H9 (cell line): ENCODE measurements at regions not wholly inside any gene's neighbourhood (a gene's known extent, or its start where the extent isn't known, plus 50 kb on each side); places are given as distances from the start of the nearest gene placed in this dataset.
"Not testable (repeated sequence)": the region's sequence is repeated elsewhere in the genome, so short reads cannot be mapped to it uniquely, and the experiment has no call there.

Experiments used
- DNase-seq: peaks from one replicate; pipeline ENCODE4 v3.0.0-alpha.2; 2017
- H2AFZ ChIP-seq: one replicate; pipeline ENCODE4 v1.6.1; 2013; ENCODE audit warnings: mild to moderate bottlenecking, low read length, control low read depth, moderate library complexity
- H2AK5ac ChIP-seq: 2 replicates; pipeline ENCODE4 v1.6.1; 2013; ENCODE audit warnings: low read length, control low read depth, mixed read lengths; ENCODE audit not compliant: insufficient read length
- H2BK120ac ChIP-seq: one replicate; pipeline ENCODE4 v1.6.1; 2013; ENCODE audit warnings: low read depth, mild to moderate bottlenecking, low read length, control low read depth, inconsistent platforms; ENCODE audit not compliant: poor library complexity, severe bottlenecking
- H2BK12ac ChIP-seq: 2 replicates; pipeline ENCODE4 v1.6.1; 2013; ENCODE audit warnings: low read length, control low read depth, mixed read lengths, low read depth; ENCODE audit not compliant: insufficient read length
- H2BK15ac ChIP-seq: 2 replicates; pipeline ENCODE4 v1.6.1; 2013; ENCODE audit warnings: low read depth, low read length, control low read depth
- H2BK20ac ChIP-seq: one replicate; pipeline ENCODE4 v1.6.1; 2013; ENCODE audit warnings: low read depth, mild to moderate bottlenecking, low read length, control low read depth, inconsistent platforms; ENCODE audit not compliant: poor library complexity, severe bottlenecking
- H2BK5ac ChIP-seq: 2 replicates; pipeline ENCODE4 v1.6.1; 2013; ENCODE audit warnings: low read length, control low read depth, mixed read lengths; ENCODE audit not compliant: insufficient read length
- H3K14ac ChIP-seq: 2 replicates; pipeline ENCODE4 v1.6.1; 2013; ENCODE audit warnings: low read length, control low read depth; ENCODE audit not compliant: insufficient read depth
- H3K18ac ChIP-seq: 2 replicates; pipeline ENCODE4 v1.6.1; 2013; ENCODE audit warnings: low read depth, mild to moderate bottlenecking, mixed read lengths, low read length, control low read depth; ENCODE audit not compliant: insufficient read length
- H3K23ac ChIP-seq: 2 replicates; pipeline ENCODE4 v1.6.1; 2013; ENCODE audit warnings: low read length, control low read depth, mixed read lengths, low read depth; ENCODE audit not compliant: insufficient read length
- H3K23me2 ChIP-seq: 2 replicates; pipeline ENCODE4 v1.6.1; 2013; ENCODE audit warnings: low read depth, mild to moderate bottlenecking, mixed read lengths, low read length, control low read depth; ENCODE audit not compliant: insufficient read length, poor library complexity, severe bottlenecking
- H3K27ac ChIP-seq: 2 replicates; pipeline ENCODE4 v1.5.1; 2013; ENCODE audit warnings: low read length, control low read depth, mixed read lengths, low read depth; ENCODE audit not compliant: insufficient read length
- H3K27me3 ChIP-seq: 2 replicates; pipeline ENCODE4 v1.6.1; 2013; ENCODE audit warnings: low read length, control low read depth, inconsistent platforms; ENCODE audit not compliant: insufficient read depth
- H3K4ac ChIP-seq: 2 replicates; pipeline ENCODE4 v1.6.1; 2013; ENCODE audit warnings: low read depth, mild to moderate bottlenecking, control low read depth, inconsistent platforms, low read length, moderate library complexity
- H3K4me1 ChIP-seq: 2 replicates; pipeline ENCODE4 v1.6.1; 2013; ENCODE audit warnings: low read length, control low read depth, inconsistent platforms; ENCODE audit not compliant: insufficient read depth
- H3K4me2 ChIP-seq: 2 replicates; pipeline ENCODE4 v1.6.1; 2013; ENCODE audit warnings: low read length, control low read depth, mixed read lengths; ENCODE audit not compliant: insufficient read length, insufficient read depth
- H3K56ac ChIP-seq: 2 replicates; pipeline ENCODE4 v1.6.1; 2013; ENCODE audit warnings: low read depth, mild to moderate bottlenecking, mixed read lengths, low read length, control low read depth; ENCODE audit not compliant: insufficient read length
- H3K79me1 ChIP-seq: 2 replicates; pipeline ENCODE4 v1.6.1; 2013; ENCODE audit warnings: low read depth, mild to moderate bottlenecking, moderate library complexity, low read length, control low read depth, inconsistent platforms; ENCODE audit not compliant: insufficient read depth, poor library complexity, severe bottlenecking
- H3K79me2 ChIP-seq: 2 replicates; pipeline ENCODE4 v1.6.1; 2013; ENCODE audit warnings: low read length, control low read depth, inconsistent platforms; ENCODE audit not compliant: insufficient read depth
- H3K9ac ChIP-seq: 2 replicates; pipeline ENCODE4 v1.6.1; 2013; ENCODE audit warnings: low read length, control low read depth, mixed read lengths; ENCODE audit not compliant: insufficient read length; ENCODE audit errors: extremely low read depth
- H3K9me3 ChIP-seq: one replicate; pipeline ENCODE4 v1.6.1; 2013; ENCODE audit warnings: low read depth, low read length, inconsistent platforms; ENCODE audit not compliant: control insufficient read depth
- H3T11ph ChIP-seq: one replicate; pipeline ENCODE4 v1.6.1; 2013; ENCODE audit warnings: mild to moderate bottlenecking, low read length, control low read depth, inconsistent platforms
- H4K20me1 ChIP-seq: one replicate; pipeline ENCODE4 v1.6.1; 2013; ENCODE audit not compliant: control insufficient read depth, insufficient read length, insufficient read depth
- H4K5ac ChIP-seq: 2 replicates; pipeline ENCODE4 v1.6.1; 2013; ENCODE audit warnings: low read depth, mild to moderate bottlenecking, mixed read lengths, low read length, control low read depth; ENCODE audit not compliant: insufficient read length
- H4K8ac ChIP-seq: replicated peaks from 2 replicates; pipeline ENCODE4 v1.6.1; 2013; ENCODE audit warnings: low read length, control low read depth, mixed read lengths, low read depth; ENCODE audit not compliant: insufficient read length
- H4K91ac ChIP-seq: 2 replicates; pipeline ENCODE4 v1.6.1; 2013; ENCODE audit warnings: low read depth, mild to moderate bottlenecking, moderate library complexity, mixed read lengths, low read length, control low read depth; ENCODE audit not compliant: insufficient read length
- H3K27ac Mint-ChIP-seq, 3 experiments: 2 replicates in 2 of 3; 3 replicates in 1 of 3; pipeline ENCODE4 v1.8.0; 2020 to 2021; ENCODE audit warnings: mixed read lengths in 3 of 3, mild to moderate bottlenecking in 1 of 3, moderate library complexity in 1 of 3
- H3K27me3 Mint-ChIP-seq: 2 replicates; pipeline ENCODE4 v1.8.0; 2021; ENCODE audit warnings: low read depth, mild to moderate bottlenecking, moderate library complexity, mixed read lengths
- H3K36me3 Mint-ChIP-seq, 3 experiments: 2 replicates in 2 of 3; 3 replicates in 1 of 3; pipeline ENCODE4 v1.8.0; 2020 to 2021; ENCODE audit warnings: low read depth in 3 of 3, mixed read lengths in 3 of 3; ENCODE audit not compliant: insufficient read depth in 1 of 3
- H3K4me1 Mint-ChIP-seq, 2 experiments: 2 replicates each; pipeline ENCODE4 v1.8.0; 2020; ENCODE audit warnings: mixed read lengths in 2 of 2
- H3K4me3 Mint-ChIP-seq, 2 experiments: 2 replicates in 1 of 2; 3 replicates in 1 of 2; pipeline ENCODE4 v1.8.0; 2020 to 2021; ENCODE audit warnings: mild to moderate bottlenecking in 2 of 2, mixed read lengths in 2 of 2, moderate library complexity in 1 of 2
- H3K9me3 Mint-ChIP-seq, 2 experiments: 2 replicates in 1 of 2; 3 replicates in 1 of 2; pipeline ENCODE4 v1.8.0; 2020; ENCODE audit warnings: mild to moderate bottlenecking in 2 of 2, mixed read lengths in 2 of 2, moderate library complexity in 1 of 2
- WGBS: extraction: QIAGEN DNeasy Blood & Tissue Kit; methylation state at CpG from one replicate; pipeline ENCODE4 v1.1.7; 2013; ENCODE audit warnings: missing lambda C conversion rate, low lambda C conversion rate, mixed read lengths; ENCODE audit not compliant: insufficient read length; ENCODE audit errors: extremely low coverage; 5-methylcytosine and 5-hydroxymethylcytosine counted together
- TF ChIP-seq, protein P1 (sequence below): fragments of 200-600 bp; sonication (generic); conservative IDR thresholded peaks from 3 replicates; pipeline ENCODE4 v1.8.0; 2021; ENCODE audit warnings: antibody characterized with exemption, mild to moderate bottlenecking

DNA sequence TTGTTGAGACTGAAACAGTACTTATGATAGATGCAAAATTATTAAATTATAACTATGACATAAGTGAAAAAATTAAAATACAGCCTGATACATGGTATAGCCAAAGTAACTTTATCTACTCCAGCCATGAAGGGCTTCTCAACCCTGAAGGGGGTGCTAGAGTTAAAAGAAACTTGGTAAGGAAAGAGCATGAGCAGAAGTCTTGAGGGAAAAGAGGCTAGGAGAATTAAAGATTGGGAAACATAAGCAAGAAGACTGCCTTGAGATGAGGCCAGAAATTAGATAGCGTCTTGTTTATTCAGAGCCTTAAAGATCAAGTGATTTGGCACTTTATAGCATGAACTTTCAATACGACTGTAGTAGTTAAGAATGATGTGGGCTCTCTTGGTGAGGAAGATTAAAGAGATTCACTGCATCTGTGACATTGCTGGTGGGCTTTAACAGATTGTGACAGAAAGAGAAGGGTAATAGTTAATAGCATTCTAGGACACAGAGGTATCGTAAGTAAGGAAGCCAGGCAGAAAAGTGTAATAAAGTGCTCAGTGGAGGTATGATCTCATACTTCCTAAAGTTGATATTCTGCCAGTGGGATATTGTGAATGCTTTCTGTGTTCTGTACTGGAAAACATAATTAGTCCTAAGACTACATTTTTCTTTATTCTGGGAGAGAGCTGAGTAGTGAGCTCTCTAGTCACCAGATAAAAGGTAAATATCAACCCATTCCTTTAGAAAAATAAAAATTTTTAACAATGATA is 385.4 kb upstream of the PRR20A start:
- no peaks in the 10 kb centered on the region for H3K27me3 ChIP-seq
- H3K27ac ChIP-seq = no peak overlapping the region
- H2AK5ac ChIP-seq = no peak overlapping the region
- no peak overlapping the region for H3K4me2 ChIP-seq
- Mint-ChIP-seq H3K27me3 (no peaks in the 10 kb centered on the region), H3K4me3 (no peak overlapping the region), H3K36me3 (no peaks in the 10 kb centered on the region), H3K27ac (no peak overlapping the region), H3K9me3 (no peaks in the 10 kb centered on the region), H3K4me1 (no peaks in the 10 kb centered on the region)
- no peaks in the 10 kb centered on the region for H4K20me1 ChIP-seq
- no peak overlapping the region for H2BK15ac ChIP-seq
- no peaks in the 10 kb centered on the region for H3K9me3 ChIP-seq
- H3K18ac ChIP-seq = no peak overlapping the region
- no peak overlapping the region for H2BK120ac ChIP-seq
- no peaks in the 10 kb centered on the region for H3K79me2 ChIP-seq
- WGBS = no CpG with 5 or more reads among the region's 3 CpGs
- TF ChIP-seq, protein P1, sequence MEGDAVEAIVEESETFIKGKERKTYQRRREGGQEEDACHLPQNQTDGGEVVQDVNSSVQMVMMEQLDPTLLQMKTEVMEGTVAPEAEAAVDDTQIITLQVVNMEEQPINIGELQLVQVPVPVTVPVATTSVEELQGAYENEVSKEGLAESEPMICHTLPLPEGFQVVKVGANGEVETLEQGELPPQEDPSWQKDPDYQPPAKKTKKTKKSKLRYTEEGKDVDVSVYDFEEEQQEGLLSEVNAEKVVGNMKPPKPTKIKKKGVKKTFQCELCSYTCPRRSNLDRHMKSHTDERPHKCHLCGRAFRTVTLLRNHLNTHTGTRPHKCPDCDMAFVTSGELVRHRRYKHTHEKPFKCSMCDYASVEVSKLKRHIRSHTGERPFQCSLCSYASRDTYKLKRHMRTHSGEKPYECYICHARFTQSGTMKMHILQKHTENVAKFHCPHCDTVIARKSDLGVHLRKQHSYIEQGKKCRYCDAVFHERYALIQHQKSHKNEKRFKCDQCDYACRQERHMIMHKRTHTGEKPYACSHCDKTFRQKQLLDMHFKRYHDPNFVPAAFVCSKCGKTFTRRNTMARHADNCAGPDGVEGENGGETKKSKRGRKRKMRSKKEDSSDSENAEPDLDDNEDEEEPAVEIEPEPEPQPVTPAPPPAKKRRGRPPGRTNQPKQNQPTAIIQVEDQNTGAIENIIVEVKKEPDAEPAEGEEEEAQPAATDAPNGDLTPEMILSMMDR = peak; percentile 68
- no peak overlapping the region for H3K9ac ChIP-seq
- no peak overlapping the region for H2BK20ac ChIP-seq
- no peak overlapping the region for H3K14ac ChIP-seq
- H2BK12ac ChIP-seq = no peak overlapping the region
- H3K4me1 ChIP-seq = no peaks in the 10 kb centered on the region
- no peaks in the 10 kb centered on the region for H3K23me2 ChIP-seq
- no peak overlapping the region for H3K56ac ChIP-seq
- DNase-seq = no peak
- H2BK5ac ChIP-seq = no peak overlapping the region
- no peak overlapping the region for H3K23ac ChIP-seq
- no peak overlapping the region for H3T11ph ChIP-seq
- no peak overlapping the region for H4K5ac ChIP-seq
- no peak overlapping the region for H3K4ac ChIP-seq
- H4K91ac ChIP-seq = no peak overlapping the region
- no peaks in the 10 kb centered on the region for H3K79me1 ChIP-seq
- H2AFZ ChIP-seq = no peak overlapping the region
- no peak overlapping the region for H4K8ac ChIP-seq

DNA sequence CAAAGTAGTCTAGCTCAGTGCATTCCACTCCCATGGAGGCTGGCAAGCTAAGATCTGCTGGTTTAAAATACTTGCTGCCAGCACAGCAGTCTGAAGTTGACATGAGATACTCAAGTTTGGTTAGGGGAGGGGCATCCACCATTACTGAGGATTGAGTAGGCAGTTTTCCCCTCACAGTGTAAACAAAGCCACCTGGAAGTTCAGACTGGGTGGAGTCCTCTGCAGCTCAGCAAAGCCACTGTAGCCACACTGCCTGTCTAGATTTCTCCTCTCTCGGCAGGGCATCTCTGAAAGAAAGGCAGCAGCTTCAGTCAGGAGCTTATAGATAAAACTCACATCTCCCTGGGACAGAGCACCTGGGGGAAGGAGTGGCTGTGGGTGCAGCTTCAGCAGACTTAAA is 377.4 kb upstream of the PRR20A start:
- Mint-ChIP-seq H3K36me3 (peaks cover 0 to 11% (median 2%) of the 10 kb centered on the region in 3 experiments; a peak in 3 of 7 replicates), H3K9me3 (peaks cover 9 to 13% of the 10 kb centered on the region in 2 experiments; a peak in 4 of 5 replicates)
- H2BK15ac ChIP-seq, H3K4me2 ChIP-seq, H3K79me2 ChIP-seq, H2AFZ ChIP-seq, H2BK12ac ChIP-seq, H3K9ac ChIP-seq, H4K20me1 ChIP-seq, H3K4ac ChIP-seq, H3K4me1 ChIP-seq, H3K27ac Mint-ChIP-seq, H3K23ac ChIP-seq, H3K27ac ChIP-seq, H3K9me3 ChIP-seq, H3T11ph ChIP-seq, H3K4me3 Mint-ChIP-seq, H3K18ac ChIP-seq, H3K27me3 Mint-ChIP-seq, H4K5ac ChIP-seq, H4K8ac ChIP-seq, H3K4me1 Mint-ChIP-seq, H3K56ac ChIP-seq, H4K91ac ChIP-seq, H3K23me2 ChIP-seq, H2AK5ac ChIP-seq, H2BK5ac ChIP-seq, H3K79me1 ChIP-seq, H3K27me3 ChIP-seq, H3K14ac ChIP-seq, H2BK20ac ChIP-seq, DNase-seq, H2BK120ac ChIP-seq: not testable (repeated sequence)
- no CpG with 5 or more reads among the region's 1 CpG for WGBS
